ENCODE measurements at regions not wholly inside any gene's neighbourhood (a gene's known extent, or its start where the extent isn't known, plus 50 kb on each side); places are given as distances from the start of the nearest gene placed in this dataset.
"Not testable (repeated sequence)": the region's sequence is repeated elsewhere in the genome, so short reads cannot be mapped to it uniquely, and the experiment has no call there.

- TF ChIP-seq CTCF (conservative IDR thresholded peaks at IDR 0.05): no peak
- Mint-ChIP-seq H3K27ac (ENCODE audit: unreplicated experiment) (no peak overlapping the region), H3K9me3 (peaks cover 4% of the 10 kb centered on the region), H3K4me3 (no peak overlapping the region), H3K4me1 (no peaks in the 10 kb centered on the region), H3K36me3 (ENCODE audit: low read depth) (no peaks in the 10 kb centered on the region), H3K27me3 (ENCODE audit: low read depth) (no peaks in the 10 kb centered on the region)
- DNase-seq (ENCODE audit: low read depth, low spot score): no peak
These were observed 351.3 kb upstream of the LRRTM4 start for GRCh38 chr2:77873506-77873905.

GRCh38 chr2:77900211-77900610 lies 378.0 kb upstream of the LRRTM4 start:
- not testable (repeated sequence) for H3K4me1 Mint-ChIP-seq; DNase-seq (ENCODE audit: low read depth, low spot score); H3K9me3 Mint-ChIP-seq; H3K27me3 Mint-ChIP-seq (ENCODE audit: low read depth); H3K36me3 Mint-ChIP-seq (ENCODE audit: low read depth); H3K27ac Mint-ChIP-seq (ENCODE audit: unreplicated experiment); H3K4me3 Mint-ChIP-seq

- Mint-ChIP-seq H3K27me3 (ENCODE audit: low read depth) (no peaks in the 10 kb centered on the region), H3K36me3 (ENCODE audit: low read depth) (no peaks in the 10 kb centered on the region), H3K4me3 (no peak overlapping the region), H3K9me3 (no peaks in the 10 kb centered on the region), H3K27ac (ENCODE audit: unreplicated experiment) (no peak overlapping the region), H3K4me1 (no peaks in the 10 kb centered on the region)
- no peak for DNase-seq (ENCODE audit: low read depth, low spot score)
- TF ChIP-seq CTCF (conservative IDR thresholded peaks at IDR 0.05): no peak
These were observed 388.0 kb upstream of the LRRTM4 start for GRCh38 chr2:77910136-77910535.

GRCh38 chr2:77920838-77921366 lies 398.7 kb upstream of the LRRTM4 start:
- no peaks in the 10 kb centered on the region for H3K4me1 Mint-ChIP-seq
- no peaks in the 10 kb centered on the region for H3K36me3 Mint-ChIP-seq (ENCODE audit: low read depth)
- DNase-seq (ENCODE audit: low read depth, low spot score): no peak
- peaks cover 4% of the 10 kb centered on the region for H3K9me3 Mint-ChIP-seq
- H3K27ac Mint-ChIP-seq (ENCODE audit: unreplicated experiment): no peak overlapping the region
- no peak overlapping the region for H3K4me3 Mint-ChIP-seq
- TF ChIP-seq CTCF (conservative IDR thresholded peaks at IDR 0.05): no peak
- H3K27me3 Mint-ChIP-seq (ENCODE audit: low read depth): no peaks in the 10 kb centered on the region

GRCh38 chr2:77922567-77922966 lies 400.4 kb upstream of the LRRTM4 start:
- H3K27ac Mint-ChIP-seq (ENCODE audit: unreplicated experiment): no peak overlapping the region
- DNase-seq (ENCODE audit: low read depth, low spot score): no peak
- H3K9me3 Mint-ChIP-seq: peaks cover 7% of the 10 kb centered on the region
- no peak for TF ChIP-seq CTCF (conservative IDR thresholded peaks at IDR 0.05)
- H3K4me3 Mint-ChIP-seq: no peak overlapping the region
- H3K27me3 Mint-ChIP-seq (ENCODE audit: low read depth): no peaks in the 10 kb centered on the region
- no peaks in the 10 kb centered on the region for H3K4me1 Mint-ChIP-seq
- H3K36me3 Mint-ChIP-seq (ENCODE audit: low read depth): no peaks in the 10 kb centered on the region

GRCh38 chr2:77937366-77937765 lies 415.2 kb upstream of the LRRTM4 start:
- H3K27me3 Mint-ChIP-seq (ENCODE audit: low read depth): no peaks in the 10 kb centered on the region
- DNase-seq (ENCODE audit: low read depth, low spot score): no peak
- no peak for TF ChIP-seq CTCF (conservative IDR thresholded peaks at IDR 0.05)
- no peaks in the 10 kb centered on the region for H3K36me3 Mint-ChIP-seq (ENCODE audit: low read depth)
- H3K4me3 Mint-ChIP-seq: no peak overlapping the region
- H3K4me1 Mint-ChIP-seq: no peaks in the 10 kb centered on the region
- peaks cover 4% of the 10 kb centered on the region for H3K9me3 Mint-ChIP-seq
- H3K27ac Mint-ChIP-seq (ENCODE audit: unreplicated experiment): no peak overlapping the region

Data from neural crest cell (in vitro differentiated cells).